ENCODE measurements at regions not wholly inside any gene's neighbourhood (a gene's known extent, or its start where the extent isn't known, plus 50 kb on each side); places are given as distances from the start of the nearest gene placed in this dataset.

DNA sequence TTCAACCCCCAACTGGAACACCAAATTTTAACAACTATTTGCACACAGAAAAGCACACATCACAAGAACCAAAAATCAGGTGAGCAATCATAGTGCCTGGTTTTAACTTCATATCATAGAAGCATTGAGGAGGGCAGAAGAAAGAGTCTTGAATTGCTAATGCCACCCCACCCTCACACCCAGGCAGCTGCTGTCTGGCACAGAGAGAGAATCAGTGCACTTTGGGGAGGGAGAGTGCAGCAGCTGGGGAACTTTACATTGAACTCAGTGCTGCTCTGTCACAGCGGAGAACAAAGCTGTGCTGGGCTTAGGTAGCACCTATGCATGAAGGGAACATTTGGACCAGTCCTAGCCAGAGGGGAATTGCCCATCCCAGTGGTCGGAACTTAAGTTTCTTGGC lies 76.0 kb upstream of the KBTBD8 start:
- intact Hi-C loops (cut with micrococcal nuclease; ENCODE audit: unreplicated experiment), result no loop called here
- H3K4me3 ChIP-seq, result no peak overlapping the region
- no peaks in the 10 kb centered on the region for H3F3A ChIP-seq (ENCODE audit: insufficient read depth, low read depth)
- no peaks in the 10 kb centered on the region for H3K79me2 ChIP-seq (ENCODE audit: low read depth)
- DNase-seq, result no peak
- H3K9me2 ChIP-seq (ENCODE audit: insufficient read depth), result no peaks in the 10 kb centered on the region
- H2AFZ ChIP-seq, result no peak overlapping the region
- no peak overlapping the region for H3K4me2 ChIP-seq
- ChIA-PET CTCF (no interaction called here), POLR2A (ENCODE audit: unreplicated experiment) (no interaction called here)
- no TSS peak for BruUV-seq (replicated peaks)
- no peak overlapping the region for H3K27ac ChIP-seq
- no peaks in the 10 kb centered on the region for H4K20me1 ChIP-seq (ENCODE audit: insufficient read depth)
- H3K36me3 ChIP-seq (ENCODE audit: low read depth), result no peaks in the 10 kb centered on the region
- H3K4me1 ChIP-seq (replicated peaks; ENCODE audit: insufficient read depth), result no peaks in the 10 kb centered on the region
- peaks cover 5% of the 10 kb centered on the region; the same call in 1 of the 2 replicates for H3K27me3 ChIP-seq (ENCODE audit: insufficient read depth, low read depth)
- H3K9me3 ChIP-seq (ENCODE audit: insufficient read depth, low read depth), result no peaks in the 10 kb centered on the region
- no peak for TF ChIP-seq EZH2 (IDR thresholded peaks at IDR 0.05; ENCODE audit: low read depth)
- TF ChIP-seq, protein P1, sequence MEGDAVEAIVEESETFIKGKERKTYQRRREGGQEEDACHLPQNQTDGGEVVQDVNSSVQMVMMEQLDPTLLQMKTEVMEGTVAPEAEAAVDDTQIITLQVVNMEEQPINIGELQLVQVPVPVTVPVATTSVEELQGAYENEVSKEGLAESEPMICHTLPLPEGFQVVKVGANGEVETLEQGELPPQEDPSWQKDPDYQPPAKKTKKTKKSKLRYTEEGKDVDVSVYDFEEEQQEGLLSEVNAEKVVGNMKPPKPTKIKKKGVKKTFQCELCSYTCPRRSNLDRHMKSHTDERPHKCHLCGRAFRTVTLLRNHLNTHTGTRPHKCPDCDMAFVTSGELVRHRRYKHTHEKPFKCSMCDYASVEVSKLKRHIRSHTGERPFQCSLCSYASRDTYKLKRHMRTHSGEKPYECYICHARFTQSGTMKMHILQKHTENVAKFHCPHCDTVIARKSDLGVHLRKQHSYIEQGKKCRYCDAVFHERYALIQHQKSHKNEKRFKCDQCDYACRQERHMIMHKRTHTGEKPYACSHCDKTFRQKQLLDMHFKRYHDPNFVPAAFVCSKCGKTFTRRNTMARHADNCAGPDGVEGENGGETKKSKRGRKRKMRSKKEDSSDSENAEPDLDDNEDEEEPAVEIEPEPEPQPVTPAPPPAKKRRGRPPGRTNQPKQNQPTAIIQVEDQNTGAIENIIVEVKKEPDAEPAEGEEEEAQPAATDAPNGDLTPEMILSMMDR (conservative IDR thresholded peaks at IDR 0.05), result no peak

DNA sequence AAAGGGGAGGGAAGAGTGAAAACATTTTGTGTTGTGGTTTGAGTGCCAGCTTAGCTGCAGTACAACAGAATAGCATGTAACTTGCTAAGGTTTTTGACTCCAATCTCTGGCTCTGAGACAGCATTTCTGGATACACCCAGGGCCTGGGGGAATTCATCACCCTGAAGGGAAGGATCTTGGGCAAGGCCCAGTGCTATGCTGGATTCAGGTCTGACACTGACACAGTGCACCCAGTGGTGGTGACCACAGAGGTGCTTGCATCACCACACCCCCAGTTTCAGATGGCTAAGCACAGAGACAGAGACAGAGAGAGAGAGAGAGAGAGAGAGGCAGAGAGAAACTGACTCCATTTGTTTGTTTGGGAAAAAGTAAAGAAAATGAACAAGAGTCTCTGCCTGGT lies 74.1 kb upstream of the KBTBD8 start:
- Histone ChIP-seq H2AFZ (no peak overlapping the region), H3K4me3 (no peak overlapping the region), H3F3A (ENCODE audit: insufficient read depth, low read depth) (no peaks in the 10 kb centered on the region), H4K20me1 (ENCODE audit: insufficient read depth) (no peaks in the 10 kb centered on the region), H3K4me1 (replicated peaks; ENCODE audit: insufficient read depth) (no peaks in the 10 kb centered on the region), H3K27ac (no peak overlapping the region), H3K9me2 (ENCODE audit: insufficient read depth) (no peaks in the 10 kb centered on the region), H3K27me3 (ENCODE audit: insufficient read depth, low read depth) (peaks cover 5% of the 10 kb centered on the region; the same call in 1 of the 2 replicates), H3K36me3 (ENCODE audit: low read depth) (no peaks in the 10 kb centered on the region), H3K4me2 (no peak overlapping the region), H3K9me3 (ENCODE audit: insufficient read depth, low read depth) (no peaks in the 10 kb centered on the region), H3K79me2 (ENCODE audit: low read depth) (no peaks in the 10 kb centered on the region)
- TF ChIP-seq, protein P1 (conservative IDR thresholded peaks at IDR 0.05), result no peak
- no peak for TF ChIP-seq EZH2 (IDR thresholded peaks at IDR 0.05; ENCODE audit: low read depth)
- no TSS peak for BruUV-seq (replicated peaks)
- ChIA-PET POLR2A (ENCODE audit: unreplicated experiment) (no interaction called here), CTCF (no interaction called here)
- intact Hi-C loops (cut with micrococcal nuclease; ENCODE audit: unreplicated experiment), result no loop called here
- no peak for DNase-seq

DNA sequence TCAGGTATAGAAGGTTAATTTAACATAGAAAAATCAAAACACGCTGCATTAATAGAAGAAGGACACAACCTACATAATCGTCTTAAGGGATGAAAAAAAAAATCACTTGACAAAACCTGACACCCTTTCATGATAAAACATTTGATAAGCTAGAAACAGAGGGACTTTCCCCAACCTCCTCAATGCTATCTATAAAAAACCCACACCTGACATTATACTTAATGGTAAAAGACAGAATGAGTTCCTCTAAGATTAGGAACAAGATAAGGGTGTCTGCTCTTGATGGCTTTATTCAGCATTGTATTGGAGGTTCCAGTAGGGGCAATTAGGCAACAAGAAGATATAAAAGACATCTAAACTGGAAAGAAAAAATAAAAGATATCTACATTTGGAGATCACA lies 69.9 kb upstream of the KBTBD8 start:
- H3K4me3 ChIP-seq, result no peak overlapping the region
- H3F3A ChIP-seq (ENCODE audit: insufficient read depth, low read depth), result no peaks in the 10 kb centered on the region
- H3K79me2 ChIP-seq (ENCODE audit: low read depth), result no peaks in the 10 kb centered on the region
- no peaks in the 10 kb centered on the region for H3K9me3 ChIP-seq (ENCODE audit: insufficient read depth, low read depth)
- H3K27ac ChIP-seq, result no peak overlapping the region
- ChIA-PET POLR2A (ENCODE audit: unreplicated experiment) (no interaction called here), CTCF (no interaction called here)
- no peaks in the 10 kb centered on the region for H4K20me1 ChIP-seq (ENCODE audit: insufficient read depth)
- TF ChIP-seq, protein P1 (conservative IDR thresholded peaks at IDR 0.05), result no peak
- no peak for TF ChIP-seq EZH2 (IDR thresholded peaks at IDR 0.05; ENCODE audit: low read depth)
- H3K9me2 ChIP-seq (ENCODE audit: insufficient read depth), result no peaks in the 10 kb centered on the region
- H3K36me3 ChIP-seq (ENCODE audit: low read depth), result no peaks in the 10 kb centered on the region
- no peaks in the 10 kb centered on the region for H3K4me1 ChIP-seq (replicated peaks; ENCODE audit: insufficient read depth)
- peaks cover 5% of the 10 kb centered on the region; the same call in 1 of the 2 replicates for H3K27me3 ChIP-seq (ENCODE audit: insufficient read depth, low read depth)
- intact Hi-C loops (cut with micrococcal nuclease; ENCODE audit: unreplicated experiment), result no loop called here
- BruUV-seq (replicated peaks), result no TSS peak
- no peak overlapping the region for H2AFZ ChIP-seq
- no peak for DNase-seq
- H3K4me2 ChIP-seq, result no peak overlapping the region
